SK-N-SH treated with all-trans-retinoic acid at 6 μM for 48 hours (cell line): ENCODE measurements at regions not wholly inside any gene's neighbourhood (a gene's known extent, or its start where the extent isn't known, plus 50 kb on each side); places are given as distances from the start of the nearest gene placed in this dataset.
"Not testable (repeated sequence)": the region's sequence is repeated elsewhere in the genome, so short reads cannot be mapped to it uniquely, and the experiment has no call there.

ENCODE experiments used
- ATAC-seq: fragments of 200-7000 bp; cut with Tn5 transposase; 3 replicates; pipeline ENCODE4 v1.9.1; 2020; ENCODE audit warnings: mild to moderate bottlenecking, moderate library complexity
- ARNTL ChIP-seq: fragments of 450-650 bp; formaldehyde crosslinking; IDR thresholded peaks from 2 replicates; pipeline ENCODE4 v1.5.0; 2020; ENCODE audit warnings: low read depth, mild to moderate bottlenecking, moderate library complexity, borderline replicate concordance
- CSDC2 ChIP-seq: fragments of 250-450 bp; sonication (Bioruptor Pico); IDR thresholded peaks from 2 replicates; pipeline ENCODE4 v1.5.0; 2020; ENCODE audit warnings: mild to moderate bottlenecking, moderate library complexity
- ESRRG ChIP-seq: fragments of 250-450 bp; sonication (Bioruptor Pico); IDR thresholded peaks from 2 replicates; pipeline ENCODE4 v1.6.1; 2021; ENCODE audit warnings: mild to moderate bottlenecking
- ISL1 ChIP-seq: fragments of 250-450 bp; sonication (Bioruptor Pico); IDR thresholded peaks from 2 replicates; pipeline ENCODE4 v2.1.2; 2022; ENCODE audit warnings: mild to moderate bottlenecking, moderate library complexity
- OSR1 ChIP-seq: fragments of 250-450 bp; sonication (Bioruptor Pico); IDR thresholded peaks from 2 replicates; pipeline ENCODE4 v1.8.0; 2022; ENCODE audit warnings: moderate library complexity, mild to moderate bottlenecking, inconsistent platforms
- PPARA ChIP-seq: fragments of 250-450 bp; sonication (Bioruptor Pico); IDR thresholded peaks from 2 replicates; pipeline ENCODE4 v1.5.0; 2020; ENCODE audit warnings: mild to moderate bottlenecking, borderline replicate concordance
- RARB ChIP-seq: fragments of 250-450 bp; sonication (Bioruptor Pico); IDR thresholded peaks from 2 replicates; pipeline ENCODE4 v1.8.0; 2021; ENCODE audit warnings: mild to moderate bottlenecking, moderate library complexity
- SNAI2 ChIP-seq: fragments of 250-450 bp; sonication (Bioruptor Pico); IDR thresholded peaks from 2 replicates; pipeline ENCODE4 v1.5.0; 2020; ENCODE audit warnings: mild to moderate bottlenecking, moderate library complexity
- TCF4 ChIP-seq: fragments of 250-450 bp; sonication (Bioruptor Pico); IDR thresholded peaks from 2 replicates; pipeline ENCODE4 v1.8.0; 2021; ENCODE audit warnings: mild to moderate bottlenecking, moderate library complexity, borderline replicate concordance
- TOX ChIP-seq: fragments of 250-450 bp; sonication (Bioruptor Pico); IDR thresholded peaks from 2 replicates; pipeline ENCODE4 v1.8.0; 2021; ENCODE audit warnings: mild to moderate bottlenecking, moderate library complexity, borderline replicate concordance
- ZC3H10 ChIP-seq: fragments of 250-450 bp; sonication (Bioruptor Pico); IDR thresholded peaks from 2 replicates; pipeline ENCODE4 v1.5.1; 2021; ENCODE audit warnings: mild to moderate bottlenecking, moderate library complexity
- ZFP3 ChIP-seq: fragments of 250-450 bp; sonication (Bioruptor Pico); IDR thresholded peaks from 2 replicates; pipeline ENCODE4 v1.5.0; 2020; ENCODE audit warnings: mild to moderate bottlenecking, moderate library complexity
- ZFP30 ChIP-seq: fragments of 450-650 bp; formaldehyde crosslinking; IDR thresholded peaks from 2 replicates; pipeline ENCODE4 v1.5.0; 2022; ENCODE audit warnings: mild to moderate bottlenecking, moderate library complexity
- ZNF70 ChIP-seq: fragments of 450-650 bp; formaldehyde crosslinking; IDR thresholded peaks from 2 replicates; pipeline ENCODE4 v1.5.0; 2020; ENCODE audit warnings: mild to moderate bottlenecking, moderate library complexity
- ZNF8 ChIP-seq: fragments of 450-650 bp; formaldehyde crosslinking; IDR thresholded peaks from 2 replicates; pipeline ENCODE4 v1.5.0; 2020; ENCODE audit warnings: mild to moderate bottlenecking, moderate library complexity
- TF ChIP-seq, protein P1 (sequence below): fragments of 250-450 bp; sonication (Bioruptor Pico); IDR thresholded peaks from 2 replicates; pipeline ENCODE4 v1.8.0; 2020; ENCODE audit warnings: mild to moderate bottlenecking, moderate library complexity, borderline replicate concordance
- TF ChIP-seq, protein P2 (sequence below): fragments of 250-450 bp; sonication (Bioruptor Pico); IDR thresholded peaks from 2 replicates; pipeline ENCODE4 v1.5.1; 2021; ENCODE audit warnings: mild to moderate bottlenecking, moderate library complexity
- TF ChIP-seq, protein P3 (sequence below): fragments of 250-450 bp; sonication (Bioruptor Pico); IDR thresholded peaks from 2 replicates; pipeline ENCODE4 v1.5.0; 2020; ENCODE audit warnings: mild to moderate bottlenecking, moderate library complexity
- TF ChIP-seq, protein P4 (sequence below): fragments of 250-450 bp; sonication (Bioruptor Pico); IDR thresholded peaks from 2 replicates; pipeline ENCODE4 v1.5.1; 2020; ENCODE audit warnings: low read depth, mild to moderate bottlenecking, moderate library complexity

DNA sequence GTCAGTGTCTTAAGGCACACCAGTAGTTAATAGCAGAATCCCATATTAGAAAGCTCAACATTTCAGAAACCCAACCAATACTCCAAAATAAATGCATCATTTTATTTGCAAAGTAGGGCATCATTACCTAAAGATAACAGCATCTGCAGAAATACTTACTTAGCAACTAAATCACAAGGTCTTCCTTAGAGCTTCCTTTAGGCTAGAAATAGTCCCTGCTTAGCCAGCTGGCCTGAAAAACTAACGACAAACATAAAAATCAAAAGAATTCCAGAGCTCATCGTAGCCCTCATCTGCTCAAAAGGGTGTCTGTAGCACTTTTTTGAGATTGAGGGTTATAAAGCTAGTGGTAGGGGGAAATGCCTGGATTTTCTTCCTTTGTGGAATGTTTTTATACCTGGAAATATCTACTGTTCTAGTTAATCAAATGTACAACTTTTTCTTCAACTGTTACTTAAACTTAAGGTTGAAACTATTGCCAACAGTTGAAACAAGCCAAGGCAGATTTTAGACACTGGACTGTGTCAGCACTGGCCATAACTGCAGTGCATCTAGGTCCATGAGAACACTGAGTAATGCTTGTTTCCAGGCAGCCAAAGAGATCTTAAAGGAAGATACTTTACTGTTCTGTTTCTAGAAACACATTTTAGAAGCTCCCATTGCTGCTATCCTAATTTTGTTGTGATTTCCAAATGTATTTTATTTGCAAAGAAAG is 129.4 kb upstream of the RASA1 start (continued):
- TF ChIP-seq TCF4 (CRISPR knock-in tag) (no peak), SNAI2 (CRISPR knock-in tag) (no peak), ISL1 (CRISPR knock-in tag) (no peak), PPARA (CRISPR knock-in tag) (no peak)

DNA sequence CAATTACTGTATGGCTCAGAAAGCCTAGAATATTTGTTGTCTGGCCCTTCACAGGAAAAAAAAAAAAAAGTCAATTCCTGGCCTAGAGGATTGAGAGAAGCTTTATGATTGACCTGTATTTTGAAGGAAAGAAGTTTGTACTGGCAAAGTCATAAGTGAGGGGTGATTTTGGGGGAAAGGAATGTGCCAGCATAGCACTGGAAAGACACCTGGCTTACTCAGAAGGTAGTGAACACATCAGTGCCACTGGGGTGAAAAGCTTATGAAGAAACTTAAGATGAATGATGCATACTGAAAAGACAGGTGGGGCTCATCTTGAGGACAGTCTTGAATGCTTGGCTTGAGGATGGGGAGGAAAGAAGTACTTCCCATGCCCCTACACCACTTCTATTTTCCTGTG is 127.9 kb upstream of the RASA1 start:
- ATAC-seq = no peak

DNA sequence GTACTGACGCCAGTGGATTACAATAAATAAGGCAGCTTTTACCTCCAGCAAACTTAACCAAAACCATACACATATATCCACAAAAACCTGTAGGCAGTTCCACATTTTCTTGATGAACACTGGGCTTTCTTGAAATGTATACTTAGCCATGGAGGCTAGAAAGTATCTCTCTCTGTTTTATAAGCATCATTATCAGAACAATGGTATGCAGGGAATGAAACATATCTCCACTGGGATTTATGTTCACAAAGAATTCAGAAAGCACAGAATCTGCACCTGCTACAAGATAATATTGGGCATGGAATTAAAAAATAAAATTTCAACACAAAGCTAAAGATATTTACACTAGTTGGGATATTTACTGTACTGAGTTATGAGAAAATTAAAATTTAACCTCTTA is 126.1 kb upstream of the RASA1 start:
- ATAC-seq = peak; percentile 50
- TF ChIP-seq ESRRG (CRISPR knock-in tag) = no peak
- TF ChIP-seq PPARA (CRISPR knock-in tag) = no peak
- TF ChIP-seq, protein P1, sequence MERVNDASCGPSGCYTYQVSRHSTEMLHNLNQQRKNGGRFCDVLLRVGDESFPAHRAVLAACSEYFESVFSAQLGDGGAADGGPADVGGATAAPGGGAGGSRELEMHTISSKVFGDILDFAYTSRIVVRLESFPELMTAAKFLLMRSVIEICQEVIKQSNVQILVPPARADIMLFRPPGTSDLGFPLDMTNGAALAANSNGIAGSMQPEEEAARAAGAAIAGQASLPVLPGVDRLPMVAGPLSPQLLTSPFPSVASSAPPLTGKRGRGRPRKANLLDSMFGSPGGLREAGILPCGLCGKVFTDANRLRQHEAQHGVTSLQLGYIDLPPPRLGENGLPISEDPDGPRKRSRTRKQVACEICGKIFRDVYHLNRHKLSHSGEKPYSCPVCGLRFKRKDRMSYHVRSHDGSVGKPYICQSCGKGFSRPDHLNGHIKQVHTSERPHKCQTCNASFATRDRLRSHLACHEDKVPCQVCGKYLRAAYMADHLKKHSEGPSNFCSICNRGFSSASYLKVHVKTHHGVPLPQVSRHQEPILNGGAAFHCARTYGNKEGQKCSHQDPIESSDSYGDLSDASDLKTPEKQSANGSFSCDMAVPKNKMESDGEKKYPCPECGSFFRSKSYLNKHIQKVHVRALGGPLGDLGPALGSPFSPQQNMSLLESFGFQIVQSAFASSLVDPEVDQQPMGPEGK = no peak
- TF ChIP-seq ISL1 (CRISPR knock-in tag) = no peak
- no peak for TF ChIP-seq OSR1 (CRISPR knock-in tag)
- no peak for TF ChIP-seq ZC3H10 (CRISPR knock-in tag)
- TF ChIP-seq ZNF8 = no peak
- TF ChIP-seq, protein P2, sequence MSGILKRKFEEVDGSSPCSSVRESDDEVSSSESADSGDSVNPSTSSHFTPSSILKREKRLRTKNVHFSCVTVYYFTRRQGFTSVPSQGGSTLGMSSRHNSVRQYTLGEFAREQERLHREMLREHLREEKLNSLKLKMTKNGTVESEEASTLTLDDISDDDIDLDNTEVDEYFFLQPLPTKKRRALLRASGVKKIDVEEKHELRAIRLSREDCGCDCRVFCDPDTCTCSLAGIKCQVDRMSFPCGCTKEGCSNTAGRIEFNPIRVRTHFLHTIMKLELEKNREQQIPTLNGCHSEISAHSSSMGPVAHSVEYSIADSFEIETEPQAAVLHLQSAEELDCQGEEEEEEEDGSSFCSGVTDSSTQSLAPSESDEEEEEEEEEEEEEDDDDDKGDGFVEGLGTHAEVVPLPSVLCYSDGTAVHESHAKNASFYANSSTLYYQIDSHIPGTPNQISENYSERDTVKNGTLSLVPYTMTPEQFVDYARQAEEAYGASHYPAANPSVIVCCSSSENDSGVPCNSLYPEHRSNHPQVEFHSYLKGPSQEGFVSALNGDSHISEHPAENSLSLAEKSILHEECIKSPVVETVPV (CRISPR knock-in tag) = no peak
- no peak for TF ChIP-seq TOX (CRISPR knock-in tag)
- no peak for TF ChIP-seq SNAI2 (CRISPR knock-in tag)
- TF ChIP-seq ZFP30 (CRISPR knock-in tag) = no peak
- TF ChIP-seq ZFP3 (CRISPR knock-in tag) = no peak
- no peak for TF ChIP-seq CSDC2
- TF ChIP-seq, protein P3, sequence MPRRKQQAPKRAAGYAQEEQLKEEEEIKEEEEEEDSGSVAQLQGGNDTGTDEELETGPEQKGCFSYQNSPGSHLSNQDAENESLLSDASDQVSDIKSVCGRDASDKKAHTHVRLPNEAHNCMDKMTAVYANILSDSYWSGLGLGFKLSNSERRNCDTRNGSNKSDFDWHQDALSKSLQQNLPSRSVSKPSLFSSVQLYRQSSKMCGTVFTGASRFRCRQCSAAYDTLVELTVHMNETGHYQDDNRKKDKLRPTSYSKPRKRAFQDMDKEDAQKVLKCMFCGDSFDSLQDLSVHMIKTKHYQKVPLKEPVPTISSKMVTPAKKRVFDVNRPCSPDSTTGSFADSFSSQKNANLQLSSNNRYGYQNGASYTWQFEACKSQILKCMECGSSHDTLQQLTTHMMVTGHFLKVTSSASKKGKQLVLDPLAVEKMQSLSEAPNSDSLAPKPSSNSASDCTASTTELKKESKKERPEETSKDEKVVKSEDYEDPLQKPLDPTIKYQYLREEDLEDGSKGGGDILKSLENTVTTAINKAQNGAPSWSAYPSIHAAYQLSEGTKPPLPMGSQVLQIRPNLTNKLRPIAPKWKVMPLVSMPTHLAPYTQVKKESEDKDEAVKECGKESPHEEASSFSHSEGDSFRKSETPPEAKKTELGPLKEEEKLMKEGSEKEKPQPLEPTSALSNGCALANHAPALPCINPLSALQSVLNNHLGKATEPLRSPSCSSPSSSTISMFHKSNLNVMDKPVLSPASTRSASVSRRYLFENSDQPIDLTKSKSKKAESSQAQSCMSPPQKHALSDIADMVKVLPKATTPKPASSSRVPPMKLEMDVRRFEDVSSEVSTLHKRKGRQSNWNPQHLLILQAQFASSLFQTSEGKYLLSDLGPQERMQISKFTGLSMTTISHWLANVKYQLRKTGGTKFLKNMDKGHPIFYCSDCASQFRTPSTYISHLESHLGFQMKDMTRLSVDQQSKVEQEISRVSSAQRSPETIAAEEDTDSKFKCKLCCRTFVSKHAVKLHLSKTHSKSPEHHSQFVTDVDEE (CRISPR knock-in tag) = no peak
- TF ChIP-seq ZNF70 (CRISPR knock-in tag) = no peak
- no peak for TF ChIP-seq ARNTL (CRISPR knock-in tag)

More for the DNA sequence above, 127.9 kb upstream of the RASA1 start:
- TF ChIP-seq, protein P2 (CRISPR knock-in tag) = no peak
- TF ChIP-seq RARB (CRISPR knock-in tag) (no peak), TOX (CRISPR knock-in tag) (no peak), PPARA (CRISPR knock-in tag) (no peak), ZNF8 (no peak), CSDC2 (no peak), ESRRG (CRISPR knock-in tag) (no peak), SNAI2 (CRISPR knock-in tag) (no peak), ZNF70 (CRISPR knock-in tag) (no peak)

DNA sequence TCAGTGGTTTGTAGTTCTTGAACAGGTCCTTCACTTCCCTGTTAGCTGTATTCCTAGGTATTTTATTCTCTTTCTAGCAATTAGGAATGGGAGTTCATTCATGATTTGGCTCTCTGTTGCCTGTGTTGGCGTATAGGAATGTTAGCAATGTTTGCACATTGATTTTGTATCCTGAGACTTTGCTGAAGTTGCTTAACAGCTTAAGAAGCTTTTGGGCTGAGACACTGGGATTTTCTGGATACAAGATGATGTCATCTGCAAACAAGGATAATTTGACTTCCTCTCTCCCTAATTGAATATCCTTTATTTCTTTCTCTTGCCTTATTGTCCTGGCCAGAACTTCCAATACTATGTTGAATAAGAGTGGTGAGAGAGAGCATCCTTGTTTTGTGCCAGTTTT is 121.8 kb upstream of the RASA1 start:
- ATAC-seq = not testable (repeated sequence)

DNA sequence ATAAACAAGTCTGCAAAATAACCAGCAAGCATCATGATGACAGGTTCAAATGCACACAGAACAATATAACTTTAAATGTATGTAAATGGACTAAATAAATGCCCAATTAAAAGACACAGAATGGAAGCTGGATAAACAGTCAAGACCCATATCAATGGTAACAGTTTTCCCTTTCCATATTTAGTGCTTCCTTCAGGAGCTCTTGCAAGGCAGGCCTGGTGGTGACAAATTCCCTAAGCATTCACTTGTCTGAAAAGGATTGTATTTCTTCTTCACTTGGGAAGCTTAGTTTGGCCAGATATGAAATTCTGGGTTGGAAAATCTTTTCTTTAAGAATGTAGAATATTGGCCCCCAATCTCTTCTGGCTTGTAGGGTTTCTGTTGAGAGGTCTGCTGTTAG is 120.2 kb upstream of the RASA1 start:
- no peak for ATAC-seq
- TF ChIP-seq, protein P4, sequence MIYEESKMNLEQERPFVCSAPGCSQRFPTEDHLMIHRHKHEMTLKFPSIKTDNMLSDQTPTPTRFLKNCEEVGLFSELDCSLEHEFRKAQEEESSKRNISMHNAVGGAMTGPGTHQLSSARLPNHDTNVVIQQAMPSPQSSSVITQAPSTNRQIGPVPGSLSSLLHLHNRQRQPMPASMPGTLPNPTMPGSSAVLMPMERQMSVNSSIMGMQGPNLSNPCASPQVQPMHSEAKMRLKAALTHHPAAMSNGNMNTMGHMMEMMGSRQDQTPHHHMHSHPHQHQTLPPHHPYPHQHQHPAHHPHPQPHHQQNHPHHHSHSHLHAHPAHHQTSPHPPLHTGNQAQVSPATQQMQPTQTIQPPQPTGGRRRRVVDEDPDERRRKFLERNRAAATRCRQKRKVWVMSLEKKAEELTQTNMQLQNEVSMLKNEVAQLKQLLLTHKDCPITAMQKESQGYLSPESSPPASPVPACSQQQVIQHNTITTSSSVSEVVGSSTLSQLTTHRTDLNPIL (CRISPR knock-in tag) = no peak
- TF ChIP-seq TOX (CRISPR knock-in tag) (no peak), TCF4 (CRISPR knock-in tag) (no peak)
- TF ChIP-seq, all 23 proteins: peak for 0
